ENCODE measurements at regions not wholly inside any gene's neighbourhood (a gene's known extent, or its start where the extent isn't known, plus 50 kb on each side); places are given as distances from the start of the nearest gene placed in this dataset.
"Not testable (repeated sequence)": the region's sequence is repeated elsewhere in the genome, so short reads cannot be mapped to it uniquely, and the experiment has no call there.

GRCh38 chr7:150110882-150111281, 212.3 kb upstream of the LRRC61 start:
- not testable (repeated sequence) for DNase-seq

GRCh38 chr7:150111373-150112139, 211.6 kb upstream of the LRRC61 start:
- DNase-seq: not testable (repeated sequence)

- not testable (repeated sequence) for DNase-seq
Observed at GRCh38 chr7:150113301-150113700, 209.9 kb upstream of the LRRC61 start.

GRCh38 chr7:150114591-150114990, 208.6 kb upstream of the LRRC61 start:
- DNase-seq: not testable (repeated sequence)

GRCh38 chr7:150119966-150120365, 203.2 kb upstream of the LRRC61 start:
- not testable (repeated sequence) for DNase-seq

- DNase-seq: not testable (repeated sequence)
Observed at GRCh38 chr7:150125831-150126230, 197.3 kb upstream of the LRRC61 start.

- DNase-seq: not testable (repeated sequence)
Observed at GRCh38 chr7:150134451-150134850, 188.7 kb upstream of the LRRC61 start.

- not testable (repeated sequence) for DNase-seq
Observed at GRCh38 chr7:150135620-150136190, 187.4 kb upstream of the LRRC61 start.

GRCh38 chr7:150139840-150140239, 183.3 kb upstream of the LRRC61 start:
- not testable (repeated sequence) for DNase-seq

- not testable (repeated sequence) for DNase-seq
Observed at GRCh38 chr7:150141525-150142345, 181.4 kb upstream of the LRRC61 start.

GRCh38 chr7:150146124-150146523, 177.0 kb upstream of the LRRC61 start:
- DNase-seq: not testable (repeated sequence)

DNA sequence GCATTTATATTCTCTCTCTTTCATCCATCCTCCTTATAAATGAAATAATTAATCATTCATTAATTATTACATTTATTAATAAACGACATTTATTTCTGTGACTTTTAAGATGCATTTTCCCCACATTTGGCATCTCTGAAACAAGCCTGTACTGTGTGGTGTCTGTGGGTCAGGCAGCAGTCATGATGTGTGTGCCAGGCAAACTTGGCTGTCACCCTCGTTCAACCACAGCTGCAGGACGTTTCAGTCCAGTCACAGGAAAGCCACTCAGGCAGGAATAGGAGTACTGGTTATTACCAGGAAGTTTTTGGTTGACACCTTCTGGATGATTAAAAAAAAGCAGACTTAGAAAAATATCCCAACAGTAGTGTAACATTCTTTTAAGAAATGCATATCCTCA, 175.6 kb upstream of the LRRC61 start:
- not testable (repeated sequence) for DNase-seq

DNA sequence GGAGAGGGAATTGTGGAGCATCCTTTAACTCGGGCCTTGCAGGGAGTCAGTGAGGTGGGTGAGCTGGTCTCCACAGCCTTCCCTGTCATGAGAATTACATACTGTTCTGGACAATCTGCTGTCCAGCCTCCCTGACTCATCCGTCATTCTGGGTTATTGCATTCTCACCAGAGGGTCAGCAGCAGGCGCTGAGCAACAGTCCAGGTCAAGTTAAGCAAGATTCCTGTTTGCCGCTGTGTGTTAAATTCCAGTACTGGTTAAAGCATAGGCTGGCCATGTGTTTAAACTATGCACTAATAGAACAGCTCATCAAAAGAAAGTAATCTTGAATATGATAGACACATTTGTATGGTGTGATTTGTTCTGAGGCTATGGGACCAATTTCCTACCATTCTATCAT, 167.1 kb upstream of the LRRC61 start:
- not testable (repeated sequence) for DNase-seq

DNA sequence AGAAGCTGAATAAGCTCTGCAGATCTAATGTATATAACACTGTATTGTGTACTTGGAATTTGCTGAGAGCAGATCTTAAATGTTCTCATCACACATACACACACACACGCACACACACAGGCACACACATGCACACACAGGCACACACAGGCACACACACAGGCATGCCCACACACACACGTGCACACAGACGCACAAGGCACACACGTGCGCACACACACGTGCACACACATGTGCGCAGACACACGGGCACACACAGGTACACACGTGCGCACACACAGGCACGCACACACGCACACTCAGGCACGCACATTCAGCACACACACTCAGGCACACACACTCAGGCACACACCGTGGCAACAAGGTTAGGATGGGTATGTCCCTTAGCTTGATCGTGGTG, 164.5 kb upstream of the LRRC61 start:
- DNase-seq: not testable (repeated sequence)

GRCh38 chr7:150169515-150169914, 153.6 kb upstream of the LRRC61 start:
- not testable (repeated sequence) for DNase-seq

- not testable (repeated sequence) for DNase-seq
Observed at GRCh38 chr7:150169943-150170490, 153.1 kb upstream of the LRRC61 start.

DNA sequence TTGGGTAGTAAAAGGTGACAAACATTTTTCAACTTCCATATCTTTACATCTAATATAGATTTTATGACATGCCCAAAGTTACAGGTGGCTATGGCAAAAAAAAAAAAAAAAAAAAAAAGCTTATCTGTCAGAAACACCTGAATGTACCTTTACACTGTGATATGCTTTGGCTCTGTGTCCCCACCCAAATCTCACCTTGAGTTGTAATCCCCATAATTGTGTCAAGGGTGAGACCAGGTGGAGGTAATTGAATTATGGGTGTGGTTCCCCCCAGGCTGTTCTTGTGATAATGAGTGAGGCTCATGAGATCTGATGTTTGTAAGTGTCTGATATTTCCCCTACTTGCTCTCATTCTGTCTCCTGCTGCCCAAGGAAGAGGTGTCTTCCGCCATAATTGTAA, 139.6 kb upstream of the LRRC61 start:
- DNase-seq: not testable (repeated sequence)

DNA sequence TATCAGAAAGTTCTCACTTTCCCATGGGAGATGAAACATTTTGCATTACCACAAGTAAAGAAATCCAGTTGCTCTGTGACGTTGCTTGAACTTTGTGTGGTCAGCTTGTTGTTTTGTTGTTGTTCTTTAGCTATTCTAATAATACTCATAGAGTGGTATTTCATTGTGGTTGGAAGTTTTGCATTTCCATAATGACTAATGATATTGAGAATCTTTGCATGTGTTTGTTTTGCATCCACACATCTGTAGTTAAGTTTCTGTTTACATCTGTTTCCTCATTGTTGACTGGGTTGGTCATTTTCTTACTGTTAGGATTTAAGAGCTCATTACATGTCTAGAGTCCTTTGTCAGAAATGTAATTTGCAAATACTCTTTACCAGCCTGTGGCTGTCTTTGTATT, 133.2 kb upstream of the LRRC61 start:
- not testable (repeated sequence) for DNase-seq

DNA sequence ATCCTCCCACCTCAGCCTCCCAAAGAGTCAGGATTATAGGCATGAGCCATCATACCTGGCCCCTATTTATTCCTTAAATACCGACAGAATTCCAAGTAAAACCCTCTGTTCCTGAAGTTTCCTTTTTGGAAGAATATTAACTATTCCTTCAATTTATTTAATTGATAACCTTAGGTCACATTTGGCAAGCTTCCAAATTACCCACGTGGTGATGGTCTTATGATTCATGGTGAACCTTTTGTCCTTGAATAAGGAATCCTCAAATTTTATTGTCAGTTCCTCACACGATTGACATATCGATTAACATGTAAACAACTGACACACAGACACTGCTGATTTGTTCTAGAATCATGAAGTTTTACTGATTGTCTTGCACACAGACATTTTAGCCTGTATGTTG, 130.6 kb upstream of the LRRC61 start:
- not testable (repeated sequence) for DNase-seq

DNA sequence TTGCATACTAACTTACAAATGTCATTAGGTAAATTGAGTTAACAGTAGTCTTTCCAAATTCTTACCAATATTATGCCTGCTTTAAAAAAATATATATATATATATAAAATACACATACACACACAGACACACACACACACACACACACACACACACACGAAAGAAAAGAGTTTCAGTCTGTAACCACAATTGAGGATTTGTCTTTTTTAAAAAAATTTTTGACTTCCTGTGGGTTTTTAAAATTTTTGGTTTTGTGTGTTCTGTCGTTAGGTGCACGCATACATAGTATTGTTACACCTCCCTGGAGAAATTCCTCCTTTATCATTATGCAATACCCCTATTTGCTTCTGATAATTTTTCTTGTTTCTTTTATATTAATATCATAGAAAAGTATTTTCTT, 129.3 kb upstream of the LRRC61 start:
- DNase-seq: not testable (repeated sequence)
